Tongue (tissue), 1 donor: ENCODE measurements at regions not wholly inside any gene's neighbourhood (a gene's known extent, or its start where the extent isn't known, plus 50 kb on each side); places are given as distances from the start of the nearest gene placed in this dataset.
A peak's percentile ranks its signal among the peaks of the same experiment; 100 is the strongest.

Source experiments
- DNase-seq: peaks from one replicate; pipeline ENCODE4 v3.0.0-alpha.2; 2015

GRCh38 chr4:125062115-125063050 lies 252.4 kb upstream of the FAT4 start:
- DNase-seq, result no peak

GRCh38 chr4:125060376-125060775 lies 254.4 kb upstream of the FAT4 start:
- no peak for DNase-seq

DNA sequence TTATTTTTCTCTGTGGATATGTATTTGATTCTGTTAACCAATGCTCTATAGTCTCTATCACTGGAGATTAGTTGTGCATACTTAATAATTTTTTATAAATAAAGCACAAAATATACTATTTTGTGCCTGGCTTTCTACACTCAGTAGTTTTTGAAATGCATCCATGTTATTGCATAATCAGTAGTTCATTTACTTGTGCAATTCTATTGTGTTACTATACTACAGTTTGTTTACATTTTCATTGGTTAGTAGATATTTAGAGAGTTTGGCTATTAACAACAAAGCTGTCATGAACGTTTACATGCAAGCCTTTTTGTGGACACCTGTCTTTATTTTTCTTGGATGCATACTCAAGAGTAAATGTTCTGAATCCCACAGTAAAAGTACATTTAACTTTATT lies 265.0 kb upstream of the FAT4 start:
- no peak for DNase-seq

DNA sequence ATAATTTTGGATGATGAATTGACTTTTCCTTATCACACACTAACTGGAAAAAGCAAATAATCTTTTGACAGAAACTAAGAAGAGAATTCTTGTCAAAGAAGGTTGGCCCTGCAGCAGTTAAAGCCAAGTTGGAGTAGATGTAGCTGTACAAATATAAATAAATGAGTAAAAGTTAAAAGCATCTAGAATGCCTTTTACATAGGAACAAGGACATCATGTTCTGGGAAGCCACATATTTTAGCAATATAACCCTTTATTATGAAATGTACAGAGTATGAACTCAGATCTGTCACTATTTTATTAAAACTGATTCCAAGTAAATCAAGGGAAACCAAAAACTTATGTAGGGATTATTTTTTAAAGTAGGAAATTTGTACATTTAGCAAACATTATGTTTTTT lies 269.4 kb upstream of the FAT4 start:
- no peak for DNase-seq

DNA sequence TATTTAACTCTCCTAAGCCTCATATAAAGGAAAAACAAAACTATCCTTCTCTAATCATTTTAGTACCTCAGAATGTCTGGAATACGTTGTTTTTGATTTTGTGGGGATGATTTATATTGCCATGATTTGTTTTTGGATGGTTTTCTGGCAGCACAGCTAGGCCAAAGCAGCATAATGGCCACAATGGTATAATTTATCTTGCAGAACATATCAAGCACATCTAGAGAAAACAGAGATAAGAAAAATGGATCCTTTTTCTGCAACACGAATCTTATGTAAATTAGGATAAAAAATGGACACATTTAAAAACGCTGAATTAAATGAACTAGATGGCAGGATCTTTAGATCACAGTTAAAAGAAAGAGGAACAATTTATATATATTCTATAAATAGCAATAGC lies 269.9 kb upstream of the FAT4 start:
- no peak for DNase-seq

GRCh38 chr4:125043486-125043885 lies 271.3 kb upstream of the FAT4 start:
- no peak for DNase-seq

- DNase-seq, result no peak
These were observed 272.7 kb upstream of the FAT4 start for GRCh38 chr4:125042041-125042440.

DNA sequence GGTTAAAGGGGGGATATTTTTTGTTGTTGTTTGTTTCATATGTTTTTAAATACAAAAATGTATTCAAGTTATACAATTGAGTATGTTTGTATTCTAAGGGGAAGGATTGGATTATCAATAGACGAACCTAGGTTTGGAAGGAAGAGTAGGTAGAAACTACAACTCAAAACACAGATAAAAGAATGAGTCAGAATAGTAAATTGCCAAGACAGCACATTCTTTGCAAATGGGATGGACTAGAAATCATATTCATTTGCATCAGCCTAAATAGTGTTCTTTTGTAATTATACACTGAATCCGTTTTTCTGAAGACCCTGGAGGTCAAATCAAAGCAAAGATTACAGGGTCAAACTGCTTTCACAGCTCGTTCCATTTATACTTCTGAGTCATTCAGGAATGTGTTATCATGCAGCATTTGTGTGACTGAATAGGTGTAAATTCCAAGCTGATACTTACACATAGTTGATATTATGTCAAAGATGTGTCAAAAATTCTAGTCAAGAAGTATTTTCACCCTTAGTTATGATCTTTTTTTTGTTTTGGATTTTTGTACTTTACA lies 273.3 kb upstream of the FAT4 start:
- DNase-seq, result no peak

GRCh38 chr4:125039550-125039949 lies 275.2 kb upstream of the FAT4 start:
- no peak for DNase-seq

- DNase-seq, result no peak
These were observed 291.8 kb upstream of the FAT4 start for GRCh38 chr4:125022855-125023501.

DNA sequence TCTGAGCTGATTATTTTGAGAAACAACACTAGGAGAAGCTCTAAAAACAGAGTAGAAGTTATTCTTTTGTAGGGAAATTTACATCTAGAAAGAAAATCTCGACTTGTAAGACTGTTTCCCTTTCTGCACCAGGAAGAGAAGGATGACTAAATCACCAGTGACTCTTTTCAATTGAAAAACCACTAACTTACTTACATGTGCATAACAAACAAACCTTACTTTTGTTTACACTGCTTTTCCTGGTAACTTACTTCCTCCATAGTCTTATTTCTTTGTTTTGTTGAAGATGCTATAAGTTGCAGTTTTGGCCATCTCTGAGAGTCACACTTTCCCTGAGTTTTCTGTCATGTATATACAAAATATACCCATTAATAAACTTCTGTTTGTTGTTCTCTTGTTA lies 293.6 kb upstream of the FAT4 start:
- no peak for DNase-seq

- no peak for DNase-seq
These were observed 294.4 kb upstream of the FAT4 start for GRCh38 chr4:125020089-125021034.

DNA sequence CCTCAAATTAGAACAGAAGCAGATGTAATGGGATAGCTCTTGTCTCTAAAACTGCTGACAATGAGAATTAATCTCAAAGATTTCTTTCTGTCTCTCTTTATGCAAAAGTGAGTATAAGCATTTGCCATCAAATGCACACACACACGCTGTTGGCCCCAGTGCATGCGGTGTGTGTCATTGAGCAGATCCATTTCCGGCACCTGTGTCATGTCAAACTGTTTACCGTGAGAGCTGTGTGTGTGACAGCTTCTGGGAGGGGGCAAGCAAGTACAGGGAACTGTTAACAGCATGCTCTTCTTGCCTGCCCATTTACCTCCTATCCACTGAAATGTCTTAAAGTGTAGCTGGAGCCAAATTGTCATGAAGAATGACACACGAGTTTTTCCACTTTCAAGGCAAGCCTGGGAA lies 297.9 kb upstream of the FAT4 start:
- peak; percentile 80 for DNase-seq

- DNase-seq, result no peak
These were observed 300.9 kb upstream of the FAT4 start for GRCh38 chr4:125013891-125014290.

DNA sequence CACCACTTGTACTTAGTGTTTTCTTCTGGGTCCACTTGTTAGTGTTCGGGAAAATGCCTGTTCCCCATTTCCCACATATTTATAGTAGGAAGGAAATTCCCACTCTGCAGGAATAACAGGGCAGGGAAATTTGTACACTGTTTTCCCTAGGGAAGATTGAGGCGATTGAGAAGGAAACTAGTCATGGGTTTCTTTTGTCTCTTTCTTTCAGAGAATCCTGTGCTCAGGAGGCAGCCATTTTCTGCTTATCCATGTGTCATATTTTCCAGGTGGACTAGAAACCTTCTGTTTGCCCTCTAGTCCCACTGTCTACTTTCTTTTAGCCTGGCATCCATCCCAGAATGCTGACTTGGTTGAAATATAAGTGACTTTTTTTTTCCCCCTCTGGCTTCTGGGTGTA lies 299.1 kb upstream of the ANKRD50 start:
- DNase-seq, result no peak

DNA sequence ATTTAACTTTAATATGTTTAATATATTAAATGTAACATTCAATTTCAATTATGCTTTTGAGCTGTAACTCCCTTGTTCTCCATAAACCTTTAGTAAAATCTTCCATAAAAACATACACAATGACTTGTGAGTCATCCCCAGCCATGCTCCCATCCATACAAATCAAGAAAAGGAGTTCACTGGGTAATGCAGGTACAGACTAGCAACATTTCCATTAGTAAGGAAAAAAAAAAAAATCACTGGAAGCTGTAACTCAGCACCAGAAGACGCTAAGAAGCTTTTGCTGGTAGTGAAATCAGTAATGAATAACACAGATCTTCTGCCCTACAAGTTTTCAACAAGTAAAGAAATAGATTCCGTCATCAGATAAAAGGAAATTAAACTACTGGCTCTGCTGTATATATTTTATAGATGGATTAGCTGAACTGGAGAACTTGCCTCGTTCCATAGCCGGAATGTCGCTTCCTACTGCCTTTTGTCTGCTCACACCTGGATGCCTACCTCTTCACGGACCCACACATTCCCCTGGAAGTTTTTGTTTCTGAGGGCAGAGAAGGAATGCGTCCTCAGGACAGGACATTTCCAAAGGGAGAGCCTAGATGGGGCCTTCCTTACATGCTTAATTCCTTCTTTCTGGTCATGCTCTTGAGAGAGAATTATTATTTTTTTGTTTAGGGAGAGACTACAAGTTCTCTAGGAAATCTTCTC lies 298.4 kb upstream of the ANKRD50 start:
- DNase-seq, result no peak

DNA sequence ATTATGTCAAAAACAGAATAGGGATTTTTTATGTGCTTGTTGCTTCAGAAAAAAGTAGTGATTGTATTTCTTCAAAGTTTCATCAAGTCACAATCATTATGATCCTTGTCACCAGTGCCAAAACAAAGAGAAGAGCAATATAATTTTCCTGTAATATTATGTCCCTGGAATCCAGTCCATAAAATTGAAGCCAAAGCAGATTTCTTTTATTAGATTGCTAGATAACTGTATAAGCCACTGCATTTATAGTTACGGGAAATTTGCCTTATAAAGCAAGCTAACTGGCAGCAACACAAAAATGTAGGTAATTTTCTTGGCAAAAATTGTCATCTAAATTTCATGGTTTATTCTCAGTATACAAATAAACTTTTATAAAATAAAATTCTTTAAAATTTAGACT lies 296.1 kb upstream of the ANKRD50 start:
- DNase-seq, result no peak

DNA sequence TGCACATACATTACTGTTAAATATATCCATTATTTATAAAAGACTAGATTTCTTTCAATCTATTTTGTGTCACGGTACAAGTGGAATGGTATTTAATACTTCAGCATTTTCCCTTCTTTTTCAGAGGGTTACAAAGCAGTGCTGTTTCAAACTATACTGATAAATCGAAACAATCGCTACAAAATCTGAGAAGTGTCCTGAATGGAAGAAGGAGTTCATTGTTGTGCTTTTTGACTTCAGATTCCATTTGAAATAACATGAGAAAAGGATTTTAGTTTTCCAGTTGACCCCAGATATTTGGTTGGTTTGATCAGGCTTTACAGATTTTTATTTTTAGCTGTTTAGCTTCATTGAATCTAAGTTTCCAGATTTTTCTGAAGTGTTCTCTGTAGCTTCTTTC lies 292.1 kb upstream of the ANKRD50 start:
- peak; percentile 9 for DNase-seq

DNA sequence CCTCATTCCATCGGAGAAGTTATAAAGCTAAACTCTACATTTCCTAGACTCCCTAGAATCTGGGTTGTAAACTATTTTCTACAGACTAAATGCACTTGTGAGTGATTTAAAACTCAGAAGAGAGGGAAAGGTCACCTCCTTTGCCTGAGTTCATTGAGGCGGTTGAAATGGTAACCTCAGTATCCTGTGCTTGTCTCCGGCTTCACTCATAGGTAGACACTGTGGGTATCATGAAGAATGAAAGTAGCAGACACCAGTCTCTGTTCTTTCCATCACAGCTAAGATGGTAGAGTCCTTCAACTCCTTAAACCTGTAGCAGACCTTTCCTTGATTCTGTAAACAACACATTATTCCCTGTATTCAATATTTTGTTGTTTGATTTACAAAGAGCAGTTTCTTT lies 291.3 kb upstream of the ANKRD50 start:
- DNase-seq, result no peak

- DNase-seq, result peak; percentile 44
These were observed 285.5 kb upstream of the ANKRD50 start for GRCh38 chr4:124997991-124998390.

GRCh38 chr4:124997124-124997523 lies 284.6 kb upstream of the ANKRD50 start:
- no peak for DNase-seq

GRCh38 chr4:124993838-124994237 lies 281.3 kb upstream of the ANKRD50 start:
- no peak for DNase-seq
